SU-DHL-6 (cell line): ENCODE measurements at regions not wholly inside any gene's neighbourhood (a gene's known extent, or its start where the extent isn't known, plus 50 kb on each side); places are given as distances from the start of the nearest gene placed in this dataset.

Experiments
- H2AFZ ChIP-seq: fragments of 200-600 bp; sonication (generic); 2 replicates; pipeline ENCODE4 v1.6.1; 2014; ENCODE audit warnings: low read depth, mild to moderate bottlenecking, moderate library complexity, mixed read lengths, antibody characterized with exemption, low read length; ENCODE audit not compliant: severe bottlenecking
- H3F3A ChIP-seq: fragments of 200-600 bp; shearing (Covaris generic); 2 replicates; pipeline ENCODE4 v1.6.0; 2016; ENCODE audit warnings: antibody characterized with exemption, mild to moderate bottlenecking; ENCODE audit not compliant: insufficient read depth
- H3K27ac ChIP-seq: fragments of 200-600 bp; sonication (generic); 2 replicates; pipeline ENCODE4 v1.5.1; 2016; ENCODE audit warnings: low read depth, mild to moderate bottlenecking, low read length, moderate library complexity, mixed read lengths
- H3K27me3 ChIP-seq: fragments of 200-600 bp; sonication (generic), shearing (Covaris generic); 2 replicates; pipeline ENCODE4 v1.6.0; 2014; ENCODE audit warnings: mild to moderate bottlenecking, low read length
- H3K36me3 ChIP-seq: fragments of 200-600 bp; sonication (generic); 2 replicates; pipeline ENCODE4 v1.6.1; 2014; ENCODE audit warnings: mild to moderate bottlenecking, low read length, mixed read lengths
- H3K4me2 ChIP-seq: fragments of 300-600, 200-600 bp; shearing (Covaris generic), sonication (generic); 2 replicates; pipeline ENCODE4 v1.6.0; 2014; ENCODE audit warnings: low read length, low read depth, mild to moderate bottlenecking; ENCODE audit not compliant: poor library complexity, severe bottlenecking
- H3K4me3 ChIP-seq: fragments of 200-600 bp; sonication (generic); 2 replicates; pipeline ENCODE4 v1.5.1; 2014; ENCODE audit warnings: antibody characterized with exemption, low read length, mild to moderate bottlenecking, mixed read lengths; ENCODE audit not compliant: insufficient read depth, poor library complexity, severe bottlenecking
- H3K79me2 ChIP-seq: fragments of 200-600 bp; sonication (generic); 2 replicates; pipeline ENCODE4 v1.6.1; 2014; ENCODE audit warnings: mild to moderate bottlenecking, low read length, moderate library complexity; ENCODE audit not compliant: insufficient read depth
- H3K9ac ChIP-seq: fragments of 200-600 bp; sonication (generic); 2 replicates; pipeline ENCODE4 v1.7.0; 2014; ENCODE audit warnings: mild to moderate bottlenecking, low read length
- H3K9me2 ChIP-seq: fragments of 200-600 bp; sonication (generic); replicated peaks from 2 replicates; pipeline ENCODE4 v1.6.1; 2014; ENCODE audit warnings: low read length; ENCODE audit not compliant: insufficient read depth
- H3K9me3 ChIP-seq: fragments of 200-600 bp; sonication (generic); 2 replicates; pipeline ENCODE4 v1.6.1; 2014; ENCODE audit warnings: low read length, mixed read lengths; ENCODE audit not compliant: insufficient read depth
- H4K20me1 ChIP-seq: fragments of 200-600 bp; sonication (generic); 2 replicates; pipeline ENCODE4 v1.6.1; 2014; ENCODE audit warnings: low read depth, mild to moderate bottlenecking, antibody characterized with exemption, low read length, moderate library complexity, mixed read lengths
- CTCF ChIP-seq: fragments of 200-600 bp; sonication (generic); IDR thresholded peaks from one replicate; pipeline ENCODE4 v1.5.1; 2017; ENCODE audit warnings: antibody characterized with exemption, mild to moderate bottlenecking, low read length, moderate library complexity; ENCODE audit not compliant: insufficient read depth, poor library complexity, severe bottlenecking
- EZH2phosphoT487 ChIP-seq: fragments of 200-600 bp; sonication (generic), shearing (Covaris generic); conservative IDR thresholded peaks from 2 replicates; pipeline ENCODE4 v1.6.1; 2018; ENCODE audit warnings: mild to moderate bottlenecking, antibody characterized with exemption, low read length, moderate library complexity, mixed read lengths

GRCh38 chr6:44681761-44682160 is 294.3 kb downstream of the CDC5L start:
- Histone ChIP-seq H3K36me3 (no peaks in the 10 kb centered on the region), H2AFZ (no peak overlapping the region), H3K9ac (no peak overlapping the region), H3K4me3 (no peak overlapping the region), H3K27ac (no peak overlapping the region), H4K20me1 (no peaks in the 10 kb centered on the region), H3K9me2 (no peaks in the 10 kb centered on the region), H3K4me2 (no peak overlapping the region), H3K9me3 (no peaks in the 10 kb centered on the region), H3F3A (no peaks in the 10 kb centered on the region), H3K79me2 (no peaks in the 10 kb centered on the region), H3K27me3 (no peaks in the 10 kb centered on the region)
- TF ChIP-seq CTCF: no peak
- no peak for TF ChIP-seq EZH2phosphoT487

- no peak overlapping the region for H3K9ac ChIP-seq
- no peaks in the 10 kb centered on the region for H3K36me3 ChIP-seq
- no peak overlapping the region for H2AFZ ChIP-seq
- no peaks in the 10 kb centered on the region for H3K9me2 ChIP-seq
- no peak overlapping the region for H3K27ac ChIP-seq
- H3K27me3 ChIP-seq: no peaks in the 10 kb centered on the region
- TF ChIP-seq EZH2phosphoT487 (no peak), CTCF (no peak)
- H3K4me3 ChIP-seq: no peak overlapping the region
- no peak overlapping the region for H3K4me2 ChIP-seq
- H3K79me2 ChIP-seq: no peaks in the 10 kb centered on the region
- H4K20me1 ChIP-seq: no peaks in the 10 kb centered on the region
- no peaks in the 10 kb centered on the region for H3F3A ChIP-seq
- no peaks in the 10 kb centered on the region for H3K9me3 ChIP-seq
Observed at GRCh38 chr6:44682280-44682679, 294.8 kb downstream of the CDC5L start.

DNA sequence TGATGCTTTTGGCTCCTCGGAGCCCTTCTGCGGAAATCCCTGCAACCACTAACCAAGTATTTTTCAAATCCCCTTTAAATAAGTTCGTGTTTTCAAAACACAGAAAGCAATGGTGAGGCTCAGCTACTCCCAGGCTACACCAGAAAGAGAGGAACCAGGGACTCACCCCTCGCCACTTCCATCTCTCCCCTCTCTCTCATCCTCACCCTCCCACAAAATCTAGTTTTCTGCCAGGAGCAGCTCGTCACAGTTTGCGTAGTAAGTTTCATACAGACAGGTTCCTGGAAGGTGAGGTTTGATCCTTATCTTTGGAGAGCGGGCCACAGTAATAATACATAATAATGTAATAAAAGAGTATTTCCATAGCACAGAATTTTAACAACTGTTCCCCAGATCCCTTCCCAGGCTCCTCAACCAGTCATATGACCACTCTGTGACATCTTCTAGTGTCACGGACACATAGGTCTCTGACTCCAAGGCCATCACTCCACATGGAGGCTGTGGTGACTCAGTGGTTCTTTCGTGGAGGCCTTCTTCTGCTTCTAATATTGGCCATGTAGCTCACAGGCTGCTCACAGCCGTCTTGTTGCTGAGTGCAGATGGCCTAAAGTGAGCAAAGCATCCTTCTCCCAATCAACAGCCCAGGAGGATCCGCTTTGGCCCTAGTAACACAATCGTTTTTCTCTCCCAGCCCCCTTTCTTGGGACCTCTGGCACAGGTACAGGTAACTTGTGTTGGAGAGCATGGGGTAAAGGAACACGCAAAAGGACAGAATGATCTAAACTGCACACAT is 295.7 kb downstream of the CDC5L start:
- Histone ChIP-seq H3K27ac (no peak overlapping the region), H3K9me3 (no peaks in the 10 kb centered on the region), H3K9ac (no peak overlapping the region)

More for the DNA sequence above, 295.7 kb downstream of the CDC5L start:
- H3K36me3 ChIP-seq: no peaks in the 10 kb centered on the region
- H2AFZ ChIP-seq: no peak overlapping the region
- TF ChIP-seq CTCF: no peak
- TF ChIP-seq EZH2phosphoT487: no peak
- no peaks in the 10 kb centered on the region for H3K9me2 ChIP-seq
- no peak overlapping the region for H3K4me3 ChIP-seq
- no peak overlapping the region for H3K4me2 ChIP-seq
- H3F3A ChIP-seq: no peaks in the 10 kb centered on the region
- H3K27me3 ChIP-seq: no peaks in the 10 kb centered on the region
- H3K79me2 ChIP-seq: no peaks in the 10 kb centered on the region
- no peaks in the 10 kb centered on the region for H4K20me1 ChIP-seq
